Caco-2 (cell line): ENCODE measurements at regions not wholly inside any gene's neighbourhood (a gene's known extent, or its start where the extent isn't known, plus 50 kb on each side); places are given as distances from the start of the nearest gene placed in this dataset.

Experiments
- BruUV-seq: library from RNA; stranded (reverse); fragments of 400-500 nt; replicated peaks from 2 replicates; lab custom pipeline; 2021; lab: Mats Ljungman, UMichigan
- CTCF ChIA-PET: fragments of 300-600 bp; sonication (Branson Sonifier 250); formaldehyde crosslinking; loops from one replicate; lab custom pipeline; 2022; ENCODE audit warnings: antibody characterized with exemption; lab: Charles Lee
- POLR2A ChIA-PET: fragments of 300-600 bp; sonication (Branson Sonifier 250); formaldehyde crosslinking; loops from one replicate; lab custom pipeline; 2022; ENCODE audit warnings: antibody characterized with exemption; lab: Charles Lee
- DNase-seq, 2 experiments: peaks; one replicate each; pipeline versions ENCODE4 v3.0.0 to v3.0.0-alpha.2; 2020 to 2022
- H3K27me3 ChIP-seq: replicated peaks from 2 replicates; pipeline ENCODE4 v1.6.0; 2011; ENCODE audit warnings: low read length; ENCODE audit not compliant: control insufficient read depth, insufficient read depth
- H3K36me3 ChIP-seq: 2 replicates; pipeline ENCODE4 v1.5.1; 2011; ENCODE audit warnings: low read length; ENCODE audit not compliant: control insufficient read depth, insufficient read depth
- H3K4me1 ChIP-seq: fragments of 250-450 bp; sonication (Bioruptor Pico); 2 replicates; pipeline ENCODE4 v1.5.1; 2020; ENCODE audit warnings: mild to moderate bottlenecking
- H3K4me3 ChIP-seq: 2 replicates; pipeline ENCODE4 v1.5.1; 2011; ENCODE audit warnings: low read depth, mild to moderate bottlenecking, control low read depth, low read length
- H3K9me3 ChIP-seq: fragments of 250-450 bp; sonication (Bioruptor Pico); 2 replicates; pipeline ENCODE4 v1.5.1; 2020; ENCODE audit warnings: mild to moderate bottlenecking, moderate library complexity
- H3K27ac Mint-ChIP-seq: one replicate; pipeline ENCODE4 v1.8.0; 2022; ENCODE audit warnings: mixed read lengths; ENCODE audit not compliant: unreplicated experiment
- H3K27me3 Mint-ChIP-seq: one replicate; pipeline ENCODE4 v1.8.0; 2022; ENCODE audit warnings: mixed read lengths; ENCODE audit not compliant: insufficient read depth, unreplicated experiment
- H3K36me3 Mint-ChIP-seq: one replicate; pipeline ENCODE4 v1.8.0; 2022; ENCODE audit warnings: mild to moderate bottlenecking, mixed read lengths; ENCODE audit not compliant: insufficient read depth, unreplicated experiment
- H3K4me1 Mint-ChIP-seq: one replicate; pipeline ENCODE4 v1.8.0; 2022; ENCODE audit warnings: low read depth, mixed read lengths; ENCODE audit not compliant: unreplicated experiment
- H3K4me3 Mint-ChIP-seq: one replicate; pipeline ENCODE4 v1.8.0; 2022; ENCODE audit warnings: mild to moderate bottlenecking, moderate library complexity, mixed read lengths; ENCODE audit not compliant: unreplicated experiment
- H3K9me3 Mint-ChIP-seq: one replicate; pipeline ENCODE4 v1.8.0; 2022; ENCODE audit warnings: mixed read lengths; ENCODE audit not compliant: unreplicated experiment
- intact Hi-C: fragments of 100-400 bp; cut with micrococcal nuclease; formaldehyde crosslinking; loops from one replicate; pipeline ENCODE4 v1.10.0; 2022; ENCODE audit not compliant: unreplicated experiment
- TF ChIP-seq, protein P1 (sequence below), 2 experiments: fragments of 200-600 bp in 1 of 2; IDR thresholded peaks; 1 replicate in 1 of 2; 2 replicates in 1 of 2; pipeline versions ENCODE4 v1.5.1 to v1.8.0; 2011 to 2022; ENCODE audit warnings: antibody characterized with exemption in 1 of 2, control low read depth in 1 of 2, inconsistent platforms in 1 of 2, low read depth in 1 of 2, low read length in 1 of 2, mild to moderate bottlenecking in 1 of 2, moderate library complexity in 1 of 2; ENCODE audit not compliant: insufficient read depth in 1 of 2, severe bottlenecking in 1 of 2, unreplicated experiment in 1 of 2

DNA sequence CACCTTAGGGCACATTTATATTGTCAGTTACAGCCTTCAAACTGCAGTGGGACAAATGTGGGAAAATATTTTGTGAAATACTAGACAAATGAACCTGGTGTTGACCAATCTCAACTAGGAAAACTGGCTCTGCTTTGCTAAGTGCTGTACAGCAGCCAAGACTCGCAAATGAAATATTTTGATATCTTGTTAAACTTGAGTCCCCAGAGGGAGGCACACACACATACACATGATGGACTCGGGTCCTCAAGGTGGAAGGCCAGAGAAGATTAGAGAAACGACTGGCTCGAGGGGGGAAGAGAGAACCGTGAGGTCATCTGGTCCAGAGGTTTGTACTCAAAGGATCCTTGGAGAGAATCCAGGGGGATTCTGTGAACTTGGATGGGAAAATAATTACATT lies 67.3 kb upstream of the JAG1 start:
- Mint-ChIP-seq H3K4me3 (no peak overlapping the region), H3K27me3 (no peaks in the 10 kb centered on the region), H3K27ac (no peak overlapping the region), H3K36me3 (no peaks in the 10 kb centered on the region), H3K4me1 (no peaks in the 10 kb centered on the region), H3K9me3 (no peaks in the 10 kb centered on the region)
- no peaks in the 10 kb centered on the region for H3K36me3 ChIP-seq
- no TSS peak for BruUV-seq
- H3K4me1 ChIP-seq = no peaks in the 10 kb centered on the region
- no peak for DNase-seq
- intact Hi-C loops = no loop called here
- H3K27me3 ChIP-seq = no peaks in the 10 kb centered on the region
- TF ChIP-seq, protein P1, sequence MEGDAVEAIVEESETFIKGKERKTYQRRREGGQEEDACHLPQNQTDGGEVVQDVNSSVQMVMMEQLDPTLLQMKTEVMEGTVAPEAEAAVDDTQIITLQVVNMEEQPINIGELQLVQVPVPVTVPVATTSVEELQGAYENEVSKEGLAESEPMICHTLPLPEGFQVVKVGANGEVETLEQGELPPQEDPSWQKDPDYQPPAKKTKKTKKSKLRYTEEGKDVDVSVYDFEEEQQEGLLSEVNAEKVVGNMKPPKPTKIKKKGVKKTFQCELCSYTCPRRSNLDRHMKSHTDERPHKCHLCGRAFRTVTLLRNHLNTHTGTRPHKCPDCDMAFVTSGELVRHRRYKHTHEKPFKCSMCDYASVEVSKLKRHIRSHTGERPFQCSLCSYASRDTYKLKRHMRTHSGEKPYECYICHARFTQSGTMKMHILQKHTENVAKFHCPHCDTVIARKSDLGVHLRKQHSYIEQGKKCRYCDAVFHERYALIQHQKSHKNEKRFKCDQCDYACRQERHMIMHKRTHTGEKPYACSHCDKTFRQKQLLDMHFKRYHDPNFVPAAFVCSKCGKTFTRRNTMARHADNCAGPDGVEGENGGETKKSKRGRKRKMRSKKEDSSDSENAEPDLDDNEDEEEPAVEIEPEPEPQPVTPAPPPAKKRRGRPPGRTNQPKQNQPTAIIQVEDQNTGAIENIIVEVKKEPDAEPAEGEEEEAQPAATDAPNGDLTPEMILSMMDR (IDR thresholded peaks at IDR 0.05; ENCODE audit: insufficient read depth in 1 of 2, low read depth in 1 of 2, low read length in 1 of 2, severe bottlenecking in 1 of 2, unreplicated experiment in 1 of 2) = no peak
- POLR2A ChIA-PET = no interaction called here
- no peaks in the 10 kb centered on the region for H3K9me3 ChIP-seq
- CTCF ChIA-PET = no interaction called here
- no peak overlapping the region for H3K4me3 ChIP-seq

DNA sequence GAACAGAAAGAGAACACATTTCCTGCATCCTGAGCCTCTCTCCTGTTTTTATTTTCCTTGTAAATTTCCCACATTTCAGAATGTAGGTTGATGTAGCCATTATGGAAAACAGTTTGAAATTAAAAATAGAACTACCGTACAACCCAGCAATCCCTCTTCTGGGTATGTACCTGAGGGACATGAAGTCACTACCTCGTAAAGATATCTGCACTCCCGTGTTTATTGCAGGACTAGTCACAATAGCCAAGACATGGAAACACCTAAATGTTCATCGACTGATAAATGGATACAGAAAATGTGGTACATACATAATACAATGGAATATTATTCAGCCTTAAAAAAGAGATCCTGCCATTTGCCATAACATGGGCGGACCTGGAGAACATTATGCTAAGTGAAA lies 72.0 kb upstream of the JAG1 start:
- H3K4me1 ChIP-seq = peaks cover 12% of the 10 kb centered on the region; the same call in 1 of the 2 replicates
- no peak overlapping the region for H3K4me3 ChIP-seq
- no peak for DNase-seq
- no peaks in the 10 kb centered on the region for H3K9me3 Mint-ChIP-seq
- BruUV-seq = no TSS peak
- CTCF ChIA-PET = no interaction called here
- H3K9me3 ChIP-seq = no peaks in the 10 kb centered on the region
- no peaks in the 10 kb centered on the region for H3K36me3 Mint-ChIP-seq
- H3K27me3 ChIP-seq = no peaks in the 10 kb centered on the region
- no peak overlapping the region for H3K27ac Mint-ChIP-seq
- H3K4me1 Mint-ChIP-seq = peaks cover 11% of the 10 kb centered on the region
- TF ChIP-seq, protein P1 (IDR thresholded peaks at IDR 0.05; ENCODE audit: insufficient read depth in 1 of 2, low read depth in 1 of 2, low read length in 1 of 2, severe bottlenecking in 1 of 2, unreplicated experiment in 1 of 2) = no peak
- POLR2A ChIA-PET = no interaction called here
- no peaks in the 10 kb centered on the region for H3K36me3 ChIP-seq
- H3K27me3 Mint-ChIP-seq = no peaks in the 10 kb centered on the region
- H3K4me3 Mint-ChIP-seq = no peak overlapping the region
- intact Hi-C loops = no loop called here

DNA sequence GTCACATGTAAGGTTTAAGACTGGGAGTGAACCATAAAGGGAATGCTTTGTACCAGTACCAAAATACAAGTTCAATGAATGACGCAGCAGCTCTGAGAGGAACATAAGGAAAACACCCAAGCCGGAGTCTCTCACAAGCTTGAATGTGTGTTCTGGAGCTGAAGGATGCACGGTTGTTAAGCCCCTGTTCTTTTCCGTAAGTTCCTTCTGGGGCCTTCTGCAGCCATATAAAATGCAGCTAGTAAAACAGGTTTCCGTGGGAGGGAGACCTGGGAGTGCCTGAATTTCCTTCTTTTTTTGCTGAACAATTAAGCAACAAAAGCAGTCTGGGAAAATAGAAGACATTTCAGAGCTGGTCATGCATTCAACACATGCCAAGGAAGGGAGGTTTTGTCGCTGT lies 73.2 kb upstream of the JAG1 start:
- intact Hi-C loops = no loop called here
- H3K27me3 Mint-ChIP-seq = no peaks in the 10 kb centered on the region
- H3K4me3 Mint-ChIP-seq = no peak overlapping the region
- no peaks in the 10 kb centered on the region for H3K36me3 ChIP-seq
- H3K36me3 Mint-ChIP-seq = no peaks in the 10 kb centered on the region
- H3K4me3 ChIP-seq = no peak overlapping the region
- H3K4me1 ChIP-seq = peaks cover 12% of the 10 kb centered on the region; the same call in 1 of the 2 replicates
- H3K9me3 ChIP-seq = no peaks in the 10 kb centered on the region
- TF ChIP-seq, protein P1 (IDR thresholded peaks at IDR 0.05; ENCODE audit: insufficient read depth in 1 of 2, low read depth in 1 of 2, low read length in 1 of 2, severe bottlenecking in 1 of 2, unreplicated experiment in 1 of 2) = no peak
- H3K9me3 Mint-ChIP-seq = no peaks in the 10 kb centered on the region
- peak in 1 of 2 experiments; percentile 29 for DNase-seq
- BruUV-seq = no TSS peak
- ChIA-PET POLR2A (interaction anchor here (0.6 kb wide), 1 partner anchor 24 kb away, joined by 4 read pairs; no protein-coding TSS in a partner anchor), CTCF (no interaction called here)
- no peak overlapping the region for H3K27ac Mint-ChIP-seq
- no peaks in the 10 kb centered on the region for H3K27me3 ChIP-seq
- H3K4me1 Mint-ChIP-seq = peaks cover 11% of the 10 kb centered on the region
